T-helper 1 cell treated with Interleukin-12 subunit alpha and Interleukin-12 subunit beta and Interleukin-4 antibody, amounts not matched to agents 30 μg/mL and 1 μg/mL, for 36 hours (primary cell): ENCODE measurements at regions not wholly inside any gene's neighbourhood (a gene's known extent, or its start where the extent isn't known, plus 50 kb on each side); places are given as distances from the start of the nearest gene placed in this dataset.

Experiments
- H3K27ac Mint-ChIP-seq: one replicate; pipeline ENCODE4 v1.8.0; 2021; ENCODE audit warnings: mild to moderate bottlenecking, mixed read lengths
- H3K27me3 Mint-ChIP-seq: one replicate; pipeline ENCODE4 v1.8.0; 2021; ENCODE audit warnings: low read depth, mixed read lengths
- H3K36me3 Mint-ChIP-seq: one replicate; pipeline ENCODE4 v1.8.0; 2021; ENCODE audit warnings: low read depth, mixed read lengths
- H3K4me1 Mint-ChIP-seq: one replicate; pipeline ENCODE4 v1.8.0; 2021; ENCODE audit warnings: low read depth, mixed read lengths
- H3K4me3 Mint-ChIP-seq: one replicate; pipeline ENCODE4 v1.8.0; 2021; ENCODE audit warnings: mild to moderate bottlenecking, moderate library complexity, mixed read lengths
- H3K9me3 Mint-ChIP-seq: one replicate; pipeline ENCODE4 v1.8.0; 2021; ENCODE audit warnings: mixed read lengths

DNA sequence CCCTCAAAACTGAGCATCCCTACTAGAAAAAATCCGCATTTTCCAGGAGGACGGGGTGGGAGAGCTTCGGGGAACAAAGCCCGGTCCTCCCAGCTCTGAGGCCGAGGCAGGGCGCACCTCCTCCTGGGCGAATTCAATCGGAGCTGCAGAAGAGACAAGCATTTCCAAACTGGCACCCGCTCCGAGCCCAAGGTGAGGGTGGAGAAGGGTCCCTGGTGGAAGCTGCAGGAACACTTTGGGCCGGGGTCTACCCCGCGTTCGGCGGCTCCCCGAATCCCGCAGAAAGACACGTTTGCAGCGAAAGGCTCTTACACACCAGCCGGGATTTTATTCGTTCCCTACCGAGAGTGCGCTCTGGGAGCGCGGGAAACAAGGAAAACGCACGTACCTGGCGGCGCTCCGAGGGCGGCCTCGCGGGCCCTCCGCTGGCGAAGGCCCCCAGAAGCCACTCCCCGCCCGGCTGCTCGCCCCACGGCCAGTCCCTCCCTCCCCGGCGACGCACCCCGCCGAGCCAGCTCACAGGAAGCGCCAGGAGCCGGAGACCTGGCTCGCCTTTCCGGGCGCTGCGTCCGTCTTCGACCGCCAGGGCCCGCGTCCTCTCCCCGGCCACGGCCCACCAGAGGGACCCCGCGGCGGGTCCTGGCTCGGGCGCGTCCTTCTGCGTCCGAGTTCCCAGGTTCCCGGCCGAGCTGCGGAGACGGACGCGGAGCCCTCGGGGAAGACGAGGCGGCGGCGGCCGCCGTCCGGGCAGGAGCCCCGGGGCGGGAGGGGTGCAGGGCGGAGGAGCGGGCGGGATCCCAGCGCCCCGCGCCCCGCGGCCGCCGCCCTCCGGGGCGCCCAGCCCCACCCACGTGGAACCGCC, 49.8 kb upstream of the BAHCC1 start:
- Mint-ChIP-seq H3K27ac (no peak overlapping the region), H3K36me3 (peaks cover 4% of the 10 kb centered on the region), H3K4me1 (peaks cover 5% of the 10 kb centered on the region), H3K9me3 (no peaks in the 10 kb centered on the region), H3K4me3 (peak overlapping the region; percentile 51), H3K27me3 (peaks cover 64% of the 10 kb centered on the region)
